ENCODE measurements at regions not wholly inside any gene's neighbourhood (a gene's known extent, or its start where the extent isn't known, plus 50 kb on each side); places are given as distances from the start of the nearest gene placed in this dataset.

DNA sequence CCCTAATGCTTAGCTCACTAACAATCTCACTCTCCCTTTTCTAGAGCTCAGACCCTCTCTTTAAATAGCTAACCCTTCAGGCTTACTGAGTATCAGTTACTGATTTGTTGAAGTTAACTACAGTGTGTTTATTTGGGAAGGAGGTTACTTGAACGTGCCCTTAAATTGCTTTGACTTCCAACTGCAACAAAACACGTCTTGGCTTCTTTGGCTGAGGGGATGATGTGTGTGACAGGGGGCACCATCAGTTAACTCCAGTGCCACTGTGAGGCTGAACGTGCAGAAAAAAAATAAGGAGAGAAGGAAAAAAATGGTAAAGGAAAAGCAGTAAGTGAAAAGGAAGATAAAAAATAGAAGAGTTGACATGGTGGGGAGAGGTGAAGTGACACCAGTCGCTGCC is 75.1 kb upstream of the NRIP1 start:
- TF ChIP-seq POLR2A (IDR thresholded peaks at IDR 0.05; ENCODE audit: low read length) (no peak), GATA1 (IDR thresholded peaks at IDR 0.05; ENCODE audit: low read depth, low read length) (no peak)

Data from erythroblast (primary cell).